Right renal cortex interstitium (tissue), 3 donors: ENCODE measurements at regions not wholly inside any gene's neighbourhood (a gene's known extent, or its start where the extent isn't known, plus 50 kb on each side); places are given as distances from the start of the nearest gene placed in this dataset.
"Not testable (repeated sequence)": the region's sequence is repeated elsewhere in the genome, so short reads cannot be mapped to it uniquely, and the experiment has no call there.

ENCODE experiments used
- DNase-seq, 3 donors: peaks; one replicate each; pipeline ENCODE4 v3.0.0-alpha.2; 2013; ENCODE audit warnings: low read depth in 3 of 3, low spot score in 2 of 3

DNA sequence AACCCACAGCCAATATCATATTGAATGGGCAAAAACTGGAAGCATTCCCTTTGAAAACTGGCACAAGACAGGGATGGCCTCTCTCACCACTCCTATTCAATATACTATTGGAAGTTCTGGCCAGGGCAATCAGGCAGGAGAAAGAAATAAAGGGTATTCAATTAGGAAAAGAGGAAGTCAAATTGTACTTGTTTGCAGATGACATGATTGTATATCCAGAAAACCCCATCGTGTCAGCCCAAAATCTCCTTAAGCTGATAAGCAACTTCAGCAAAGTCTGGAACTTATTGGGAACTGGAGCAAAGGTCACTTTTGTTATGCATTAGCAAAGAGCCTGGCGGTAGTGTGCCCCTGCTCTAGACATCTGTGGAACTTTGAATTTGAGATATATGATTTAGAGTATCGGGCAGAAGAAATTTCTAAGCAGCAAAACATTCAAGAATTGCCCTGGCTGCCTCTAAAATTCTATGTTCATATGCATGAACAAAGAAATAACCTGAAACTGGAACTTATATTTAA, 53.4 kb upstream of the PSMA1 start:
- DNase-seq, result not testable (repeated sequence)

DNA sequence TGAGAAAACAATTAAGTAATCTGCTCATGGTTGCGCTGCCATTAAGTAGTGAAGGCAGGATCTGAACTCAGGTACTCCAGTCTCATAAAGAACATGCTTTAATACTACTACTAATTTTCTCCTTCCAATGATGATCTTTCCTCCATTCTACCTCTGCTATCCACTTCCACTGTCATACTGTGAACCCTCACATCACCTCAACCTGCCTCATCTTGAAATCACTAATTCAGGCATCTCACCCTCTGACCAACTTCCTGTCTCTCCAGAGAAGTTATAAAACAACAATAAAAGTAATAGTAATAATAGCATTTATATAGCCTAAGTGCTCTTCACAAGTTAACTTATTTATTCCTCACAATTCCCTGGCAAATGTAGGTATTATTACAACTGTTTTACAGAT, 57.1 kb upstream of the PSMA1 start:
- DNase-seq, result no peak

DNA sequence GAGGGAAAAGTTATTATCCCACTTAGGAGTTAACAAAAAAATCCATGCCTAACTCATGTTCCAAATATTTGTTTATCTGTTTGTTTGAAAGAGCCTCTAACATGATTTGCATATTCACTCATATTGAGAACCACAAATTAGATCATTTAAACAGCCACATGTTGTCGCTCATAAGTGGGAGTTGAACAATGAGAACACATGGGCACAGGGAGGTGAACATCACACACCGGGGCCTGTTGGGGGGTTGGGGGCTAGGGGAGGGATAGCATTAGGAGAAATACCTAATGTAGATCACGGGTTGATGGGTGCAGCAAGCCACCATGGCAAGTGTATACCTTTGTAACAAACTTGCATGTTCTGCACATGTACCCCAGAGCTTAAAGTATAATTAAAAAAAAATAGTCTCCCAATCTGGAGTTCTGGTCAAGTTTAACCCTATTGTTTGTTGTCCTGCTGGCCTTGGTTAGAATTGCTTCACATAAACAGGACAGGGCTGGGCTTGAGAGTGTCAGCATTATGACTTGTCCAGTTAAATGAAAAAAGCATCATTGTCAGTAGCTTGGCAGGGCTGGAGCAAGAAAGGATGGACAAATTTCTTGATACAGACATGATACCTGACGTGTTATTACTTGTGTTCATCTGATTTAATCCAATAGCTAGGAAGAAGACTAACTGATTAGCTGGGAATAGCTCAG, 57.8 kb upstream of the PSMA1 start:
- DNase-seq, result no peak

DNA sequence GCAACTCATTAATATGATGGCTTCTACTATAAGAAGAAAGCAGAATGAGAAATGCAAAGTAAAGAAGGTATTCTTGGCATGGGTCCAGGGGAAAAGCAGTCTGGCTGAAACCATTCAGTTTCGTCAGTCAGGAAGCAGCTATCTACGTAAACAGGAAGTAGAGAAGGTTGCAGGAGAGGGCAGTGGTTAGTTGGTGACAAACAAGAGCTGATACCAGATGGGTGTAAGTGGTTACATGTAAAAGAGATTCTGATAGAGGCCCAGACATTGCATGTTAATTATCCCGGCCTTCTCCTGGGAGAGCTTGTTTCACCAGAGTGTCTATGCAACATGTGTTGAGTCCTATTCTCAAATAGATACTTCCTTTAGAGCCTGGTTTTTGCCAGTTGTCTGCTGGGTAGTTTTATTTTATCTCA, 58.4 kb upstream of the PSMA1 start:
- no peak for DNase-seq

DNA sequence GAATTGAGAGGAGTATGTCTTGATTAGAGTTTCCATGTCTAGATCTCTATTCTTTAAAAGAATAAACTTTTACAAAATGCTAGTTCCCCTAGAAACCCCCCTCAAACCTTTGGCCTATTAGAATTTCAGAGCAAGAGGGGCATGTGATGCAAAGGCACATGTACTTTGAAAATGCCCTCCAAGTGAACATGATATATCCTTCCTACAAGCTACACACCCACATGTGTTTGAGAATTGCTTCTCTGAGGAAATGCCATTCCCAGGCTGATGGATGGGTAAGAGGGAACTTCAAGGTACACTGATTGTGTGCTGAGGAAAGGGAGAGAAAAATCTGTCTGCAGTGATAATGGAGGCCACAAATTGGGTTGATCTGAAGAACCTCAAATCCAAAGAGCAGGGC, 59.5 kb upstream of the PSMA1 start:
- DNase-seq, result no peak

DNA sequence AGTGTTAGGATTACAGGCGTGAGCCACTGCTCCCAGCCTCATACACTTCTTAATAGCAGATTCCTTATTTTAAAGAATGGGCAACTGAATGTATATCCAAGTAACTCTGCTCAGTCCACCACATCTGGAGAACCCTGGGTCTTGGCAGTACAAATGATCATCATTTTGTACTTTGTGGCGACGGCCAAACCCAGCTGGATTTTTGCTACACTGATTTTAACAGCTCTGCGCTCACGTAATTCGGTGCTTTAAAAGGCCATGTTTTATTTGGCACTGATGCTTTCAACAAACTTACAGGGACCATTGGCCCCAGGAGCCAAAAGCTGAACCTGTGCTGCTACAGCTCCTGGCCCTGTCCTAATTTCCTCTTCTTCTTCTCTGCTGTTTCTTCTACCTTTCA, 60.8 kb upstream of the PDE3B start:
- no peak for DNase-seq

DNA sequence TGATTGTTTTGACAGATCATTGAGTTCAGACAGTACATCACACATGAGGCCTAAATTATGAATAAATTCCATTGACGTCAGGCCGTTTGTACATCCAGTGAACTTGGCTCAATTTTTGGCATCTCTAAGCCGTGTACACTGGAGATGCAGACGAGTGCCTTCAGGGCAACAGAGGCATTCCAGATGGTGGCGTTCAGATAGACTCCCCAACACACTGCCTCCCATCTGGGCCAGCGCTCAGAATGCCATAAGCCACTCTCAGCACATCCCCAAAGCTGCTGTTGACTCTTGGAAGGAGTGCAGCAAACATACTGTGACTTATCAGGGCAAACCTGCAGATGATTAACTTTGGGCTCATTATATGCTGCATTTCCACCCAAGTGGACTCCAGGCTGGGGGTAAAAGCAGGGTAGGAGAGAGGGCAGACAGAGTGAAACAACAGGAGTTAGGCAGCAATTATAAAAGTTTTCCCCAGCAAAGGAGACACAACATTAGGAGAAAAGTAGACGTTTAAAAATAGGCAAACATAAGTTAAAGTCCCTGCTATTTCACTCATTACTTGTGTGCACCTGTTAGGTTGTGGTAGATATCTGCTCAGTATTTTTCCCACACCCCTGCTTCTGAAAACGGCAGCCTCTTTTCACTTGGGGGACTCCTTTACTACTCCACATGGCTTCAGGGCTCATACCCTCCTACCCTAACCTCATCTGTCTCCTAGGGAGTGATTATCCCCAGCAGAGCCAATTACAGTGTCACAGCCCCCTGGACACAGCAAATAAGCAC, 60.2 kb upstream of the PDE3B start:
- peak in 1 of 3 donors; percentile 24 for DNase-seq

DNA sequence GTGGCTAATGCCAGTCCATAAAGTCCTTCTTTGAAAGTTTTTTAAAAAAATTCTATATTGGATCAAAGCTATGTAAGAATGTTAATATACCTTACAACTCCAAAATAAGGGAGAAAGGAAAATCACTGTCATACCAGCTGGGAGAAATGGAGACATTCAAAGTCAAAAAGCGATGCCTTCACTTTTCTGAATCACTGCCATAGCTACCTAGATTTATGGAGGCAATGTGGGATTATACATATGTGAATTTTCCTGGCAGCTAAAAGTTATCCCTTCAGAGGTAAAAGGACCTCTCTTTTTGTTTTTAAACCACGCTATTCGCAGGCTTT, 59.6 kb upstream of the PDE3B start:
- DNase-seq, result no peak

DNA sequence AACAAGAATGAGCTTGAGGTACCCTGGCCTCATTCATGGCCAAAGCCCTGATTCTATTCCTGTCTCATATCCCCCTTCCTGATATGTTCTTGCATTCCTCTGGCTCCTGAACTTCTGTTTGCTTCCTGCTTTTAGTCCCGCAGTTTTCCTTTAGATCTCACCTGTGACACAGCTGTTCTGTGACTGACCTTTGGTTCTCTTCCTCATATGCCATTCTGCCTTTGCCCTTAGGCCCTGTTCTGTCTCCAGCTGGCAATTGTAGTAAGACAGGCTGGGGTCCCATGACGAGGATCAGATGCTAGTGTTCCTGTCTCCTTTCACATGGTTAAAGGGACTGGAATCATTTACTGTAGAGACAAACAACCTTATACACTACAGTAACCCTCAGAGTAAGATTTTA, 59.0 kb upstream of the PDE3B start:
- DNase-seq, result no peak

DNA sequence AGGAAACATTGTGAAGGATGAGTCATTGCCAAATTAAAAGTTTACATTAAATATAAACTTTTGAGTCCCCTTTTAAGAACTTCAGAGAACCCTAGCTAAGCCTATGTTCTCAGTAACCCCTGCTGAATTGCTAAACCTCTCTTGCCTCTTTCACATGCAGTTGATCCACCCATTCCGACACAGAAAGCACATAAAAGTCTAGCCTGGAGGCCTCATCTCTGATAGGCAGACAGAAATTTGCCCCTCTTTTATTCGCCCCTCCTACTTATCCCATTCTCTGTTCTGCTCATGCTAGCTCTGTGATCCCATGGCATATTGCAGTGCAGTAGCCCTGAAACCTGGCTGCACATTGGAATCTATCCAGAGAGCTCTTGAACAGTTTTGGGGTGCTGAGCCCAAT, 58.2 kb upstream of the PDE3B start:
- no peak for DNase-seq

DNA sequence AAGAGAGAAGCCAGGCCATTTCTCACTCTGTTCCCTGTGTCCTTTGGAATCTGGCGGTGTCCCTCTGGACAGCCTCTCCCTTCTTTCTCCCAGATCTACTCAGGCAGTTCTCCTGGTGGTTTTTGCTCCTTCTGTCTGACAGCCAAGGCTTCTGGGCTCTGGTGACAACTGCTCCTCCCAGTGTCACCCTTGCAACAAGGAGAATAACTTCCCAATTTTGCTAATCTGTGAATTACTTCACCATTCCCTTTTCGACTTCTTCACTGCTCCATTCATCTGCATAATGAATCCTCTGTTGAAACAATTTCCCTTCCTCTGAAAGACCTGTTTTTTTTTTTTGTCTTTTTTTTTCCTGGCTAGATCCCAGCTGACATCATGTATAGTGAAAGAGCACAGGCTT, 56.3 kb upstream of the PDE3B start:
- no peak for DNase-seq

DNA sequence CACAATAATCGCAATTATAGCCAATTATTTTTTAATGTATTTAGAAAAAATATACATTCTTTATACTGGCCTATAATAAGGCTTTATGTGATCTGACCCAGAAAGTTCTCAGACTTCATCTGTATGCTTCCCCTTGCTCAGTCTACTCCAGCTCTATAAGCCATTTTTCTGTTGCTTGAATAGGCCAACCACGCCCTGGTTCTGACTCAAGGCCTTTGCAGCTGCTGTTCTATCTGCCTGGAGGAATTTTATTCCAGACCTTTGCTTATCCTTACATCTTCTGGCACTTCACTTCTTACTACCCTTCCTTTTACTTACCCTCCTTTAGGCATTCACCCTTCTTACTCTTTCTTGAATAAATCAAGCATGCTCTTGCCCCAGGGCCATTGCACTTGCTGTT, 54.9 kb upstream of the PDE3B start:
- no peak for DNase-seq

DNA sequence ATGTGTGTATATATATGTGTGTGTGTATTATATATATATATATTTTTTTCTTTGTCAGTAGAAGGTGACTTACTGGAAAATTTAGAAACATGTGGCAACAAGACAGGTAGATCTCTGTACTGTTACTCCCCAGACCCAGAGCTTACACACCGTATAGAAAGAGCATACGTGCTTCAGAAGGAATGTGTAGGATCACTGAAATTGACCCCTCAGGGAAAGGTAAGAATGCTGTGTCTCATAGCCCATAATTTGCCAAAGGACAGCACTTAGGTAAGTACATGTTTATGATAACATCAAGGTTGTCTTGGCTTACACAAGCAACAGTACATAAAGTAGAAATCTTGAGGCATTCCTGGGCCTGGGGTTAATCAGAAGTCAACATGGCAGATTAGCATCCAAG, 54.2 kb upstream of the PDE3B start:
- no peak for DNase-seq

DNA sequence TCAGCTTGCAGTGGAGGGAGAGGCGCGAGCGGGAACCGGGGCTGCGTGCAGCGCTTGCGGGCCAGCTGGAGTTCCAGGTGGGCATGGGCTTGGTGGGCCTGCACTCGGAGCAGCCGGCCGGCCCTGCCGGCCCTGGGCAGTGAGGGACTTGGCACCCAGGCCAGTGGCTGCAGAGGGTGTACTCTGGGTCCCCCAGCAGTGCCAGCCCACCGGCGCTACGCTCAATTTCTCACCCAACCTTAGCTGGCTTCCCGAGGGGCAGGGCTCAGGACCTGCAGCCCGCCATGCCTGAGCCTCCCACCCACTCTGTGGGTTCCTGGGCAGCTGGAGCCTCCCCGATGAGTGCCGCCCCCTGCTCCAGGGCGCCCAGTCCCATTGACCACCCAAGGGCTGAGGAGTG, 52.6 kb upstream of the PDE3B start:
- not testable (repeated sequence) for DNase-seq

DNA sequence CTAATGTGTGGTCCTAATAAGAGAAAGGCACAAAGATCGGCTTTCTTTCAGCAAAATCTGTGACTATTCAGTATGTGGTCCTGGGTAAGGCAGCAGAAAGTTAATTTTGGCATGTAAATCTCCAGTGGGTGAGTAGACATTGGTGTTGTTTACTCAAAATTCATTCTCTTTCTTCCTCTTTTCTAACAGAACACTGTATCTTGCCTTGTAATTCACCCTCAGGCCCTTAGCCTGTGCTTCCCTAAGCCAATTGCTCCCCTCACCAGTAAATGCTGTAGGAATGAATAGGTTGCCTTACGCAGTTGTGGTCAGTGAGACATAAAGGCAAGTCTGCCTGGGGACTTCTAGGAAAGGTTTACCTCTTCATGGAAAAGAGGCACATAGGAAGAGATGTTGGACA, 49.9 kb upstream of the PDE3B start:
- DNase-seq, result no peak
